GM21619 (cell line): ENCODE measurements at regions not wholly inside any gene's neighbourhood (a gene's known extent, or its start where the extent isn't known, plus 50 kb on each side); places are given as distances from the start of the nearest gene placed in this dataset.
"Not testable (repeated sequence)": the region's sequence is repeated elsewhere in the genome, so short reads cannot be mapped to it uniquely, and the experiment has no call there.

ENCODE experiments used
- ATAC-seq: cut with Tn5 transposase; IDR thresholded peaks from one replicate; pipeline ENCODE4 v1.9.1; 2021; ENCODE audit not compliant: unreplicated experiment

DNA sequence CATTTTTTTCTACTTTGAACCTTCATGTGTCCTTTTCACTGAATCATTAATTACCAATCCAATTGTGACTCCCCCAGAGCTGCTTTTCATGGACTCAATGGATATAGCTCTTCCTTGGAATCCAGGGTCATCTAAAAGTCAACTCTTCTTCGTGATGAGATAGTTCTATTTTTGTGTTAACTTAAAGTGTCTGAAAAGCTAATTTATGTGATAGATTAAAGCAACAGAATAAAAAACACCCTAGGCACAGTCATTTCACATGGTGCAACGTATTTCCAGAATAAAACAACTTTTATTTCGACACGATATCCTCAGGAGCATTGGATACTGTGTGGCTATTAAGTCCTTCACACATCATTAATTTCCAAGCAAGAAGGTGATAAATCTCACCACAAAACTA lies 250.6 kb upstream of the SPHKAP start:
- no peak for ATAC-seq

DNA sequence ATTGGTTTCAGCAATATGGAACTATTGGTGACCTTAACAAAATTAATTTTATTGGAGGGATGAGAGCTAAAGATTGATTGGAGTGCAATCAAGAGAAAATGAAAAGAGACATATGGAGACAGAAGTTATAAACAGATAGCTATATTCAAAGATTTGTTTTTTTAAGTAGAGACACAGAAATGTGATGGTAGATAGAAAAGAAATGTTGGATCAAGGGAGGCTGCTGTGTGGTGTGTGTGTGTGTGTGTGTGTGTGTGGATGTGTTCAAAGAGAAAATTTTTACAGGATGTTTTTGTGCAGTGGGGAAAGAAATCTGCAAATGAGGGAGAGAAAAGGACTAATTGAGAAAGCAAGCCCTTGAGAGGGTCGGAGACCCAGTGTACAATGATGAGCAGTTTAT lies 249.5 kb upstream of the SPHKAP start:
- ATAC-seq = no peak

DNA sequence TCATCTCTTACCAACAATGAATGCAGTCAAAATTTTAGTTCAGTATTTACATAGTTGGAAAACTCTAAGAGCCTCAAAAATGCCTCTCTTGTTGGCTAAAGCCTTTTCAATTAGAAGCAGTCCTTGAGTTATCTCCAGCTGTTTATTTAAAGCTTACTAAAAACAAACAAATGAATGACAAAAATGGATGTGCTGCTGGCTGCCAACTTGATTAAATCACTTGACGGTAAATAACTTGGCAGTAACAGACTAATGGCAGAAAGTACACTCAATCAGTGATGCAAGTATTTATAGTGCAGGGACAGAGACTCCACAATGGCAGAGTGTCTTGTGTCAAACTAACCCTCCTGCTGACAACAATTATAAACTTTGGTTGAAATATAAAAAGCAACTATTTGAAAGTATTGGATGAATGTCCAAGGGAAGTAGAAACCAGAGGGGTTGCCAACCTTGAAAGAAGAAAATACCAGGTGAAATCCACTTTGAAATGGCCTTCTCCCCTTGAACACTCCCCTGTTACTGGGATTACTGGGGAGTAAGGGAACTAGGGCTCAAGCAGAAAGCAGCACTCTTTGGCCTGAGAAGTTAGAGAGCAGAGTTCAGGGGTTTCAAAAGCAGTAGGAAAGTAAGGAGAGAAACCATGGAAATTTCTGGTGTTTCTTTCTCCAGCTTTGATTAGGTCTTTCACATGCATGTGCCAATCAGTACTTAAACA lies 245.2 kb upstream of the SPHKAP start:
- ATAC-seq = no peak

DNA sequence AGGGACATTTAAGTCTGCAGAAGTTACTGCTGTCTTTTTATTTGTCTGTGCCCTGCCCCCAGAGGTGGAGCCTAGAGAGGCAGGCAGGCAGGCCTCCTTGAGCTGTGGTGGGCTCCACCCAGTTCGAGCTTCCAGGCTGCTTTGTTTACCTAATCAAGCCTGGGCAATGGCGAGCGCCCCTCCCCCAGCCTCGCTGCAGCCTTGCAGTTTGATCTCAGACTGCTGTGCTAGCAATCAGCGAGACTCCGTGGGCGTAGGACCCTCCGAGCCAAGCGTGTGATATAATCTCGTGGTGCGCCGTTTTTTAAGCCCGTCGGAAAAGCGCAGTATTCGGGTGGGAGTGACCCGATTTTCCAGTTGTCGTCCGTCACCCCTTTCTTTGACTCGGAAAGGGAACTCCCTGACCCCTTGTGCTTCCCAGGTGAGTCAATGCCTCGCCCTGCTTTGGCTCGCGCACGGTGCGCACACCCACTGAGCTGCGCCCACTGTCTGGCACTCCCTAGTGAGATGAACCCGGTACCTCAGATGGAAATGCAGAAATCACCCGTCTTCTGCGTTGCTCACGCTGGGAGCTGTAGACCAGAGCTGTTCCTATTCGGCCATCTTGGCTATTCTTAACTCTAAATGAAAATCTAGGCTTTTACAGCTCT lies 244.0 kb upstream of the SPHKAP start:
- not testable (repeated sequence) for ATAC-seq

DNA sequence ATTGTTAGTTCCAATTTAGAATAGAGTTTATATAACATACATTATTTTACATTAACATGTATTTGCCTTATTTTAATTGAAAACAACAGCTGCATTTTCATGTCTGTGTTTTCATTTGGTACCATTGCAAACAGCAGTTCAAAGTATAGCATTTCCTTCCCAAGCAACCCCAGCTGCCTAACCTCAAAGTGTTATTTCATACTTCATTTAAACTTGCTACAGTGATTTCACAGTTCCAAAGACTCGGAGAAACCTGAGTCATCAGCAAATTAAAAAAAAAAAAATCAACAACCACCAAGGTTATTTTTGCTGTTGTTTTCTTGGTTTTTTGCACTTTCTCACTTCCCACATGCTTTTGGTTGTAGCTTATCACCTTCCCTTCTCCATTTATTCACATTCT lies 236.5 kb upstream of the SPHKAP start:
- no peak for ATAC-seq

DNA sequence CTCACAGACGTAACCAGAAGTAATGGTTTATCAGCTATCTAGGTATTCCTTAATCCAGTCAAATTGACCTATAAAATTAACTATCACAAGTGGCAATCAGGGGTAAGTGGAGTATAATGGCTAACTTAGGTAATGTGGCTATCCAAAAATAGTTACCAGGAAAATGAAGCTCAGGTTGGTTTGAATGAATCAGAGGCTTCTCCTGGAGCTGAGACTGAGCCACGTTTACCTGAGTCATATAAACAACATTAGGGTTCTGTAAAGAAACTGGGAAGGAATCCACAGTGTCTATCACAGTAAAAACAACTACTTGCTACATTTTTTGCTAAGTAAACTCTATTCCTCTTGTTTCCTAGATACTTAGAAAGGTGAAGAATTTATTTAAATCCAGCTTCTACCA lies 236.0 kb upstream of the SPHKAP start:
- no peak for ATAC-seq

DNA sequence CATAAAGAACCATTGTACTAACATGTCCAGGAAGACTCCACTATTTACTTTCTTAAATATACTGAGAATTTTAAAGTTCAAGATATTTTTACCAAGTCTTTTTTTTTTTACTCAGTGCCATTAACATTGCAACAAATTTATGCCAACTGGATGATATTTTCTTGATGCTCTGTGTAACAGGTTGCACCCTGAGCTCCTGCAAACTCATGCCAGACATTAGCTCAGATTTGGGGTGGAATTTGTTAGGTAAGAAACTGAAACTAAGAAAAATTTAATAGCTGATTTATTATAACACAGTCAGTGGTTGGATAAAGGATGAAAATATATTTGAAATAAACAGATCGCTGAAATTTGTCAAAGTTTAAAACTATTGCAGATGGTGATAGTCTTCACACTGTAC lies 228.6 kb upstream of the SPHKAP start:
- ATAC-seq = no peak

DNA sequence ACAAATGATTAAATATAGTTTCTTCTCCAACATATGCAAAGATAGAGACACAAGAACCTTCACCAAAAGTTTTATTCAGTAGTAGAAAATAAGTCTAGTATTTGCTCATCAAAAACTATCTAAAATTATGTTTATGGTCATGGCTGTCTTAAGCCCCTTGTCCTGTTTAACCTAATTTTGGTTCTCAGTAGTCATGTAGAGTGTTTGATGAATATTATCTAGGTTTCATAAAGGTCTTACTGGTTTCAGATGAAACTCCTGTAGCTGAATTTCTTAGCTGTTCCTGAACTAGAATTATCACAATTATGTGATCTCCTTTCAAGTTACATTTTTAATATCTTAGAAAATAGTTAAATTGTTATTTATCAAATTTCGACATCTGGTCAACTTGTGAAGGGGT lies 228.0 kb upstream of the SPHKAP start:
- no peak for ATAC-seq

DNA sequence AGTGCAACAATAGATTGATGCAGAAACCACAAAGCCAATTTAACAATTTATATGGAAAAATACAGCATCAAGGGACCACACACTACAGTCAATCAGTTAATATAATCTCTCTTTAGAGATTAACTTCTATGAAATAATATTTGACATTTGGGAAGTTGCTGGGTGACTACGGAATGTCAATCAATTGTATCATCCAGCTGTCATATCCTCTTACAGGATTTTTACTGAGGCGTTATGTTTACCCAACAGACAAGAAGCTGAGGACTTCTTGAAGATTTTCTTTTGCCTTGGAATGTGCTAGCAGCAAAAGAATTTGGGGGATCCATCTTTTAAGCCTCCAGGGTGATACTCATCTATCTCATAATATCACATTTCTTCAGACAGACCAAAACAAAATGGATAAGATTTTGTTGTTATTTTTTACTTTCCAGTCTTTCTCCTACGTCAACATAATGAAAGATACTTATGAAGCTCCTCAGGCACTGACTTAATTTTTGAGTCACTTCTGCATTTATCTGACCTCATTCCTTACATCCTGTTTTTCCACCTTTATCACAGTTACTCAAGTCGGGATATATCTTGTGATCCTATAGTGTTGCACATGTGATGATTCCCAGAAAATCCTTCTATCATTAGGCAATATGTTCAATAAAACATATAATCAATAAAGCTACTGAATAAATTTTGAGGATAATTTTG lies 227.2 kb upstream of the SPHKAP start:
- no peak for ATAC-seq

DNA sequence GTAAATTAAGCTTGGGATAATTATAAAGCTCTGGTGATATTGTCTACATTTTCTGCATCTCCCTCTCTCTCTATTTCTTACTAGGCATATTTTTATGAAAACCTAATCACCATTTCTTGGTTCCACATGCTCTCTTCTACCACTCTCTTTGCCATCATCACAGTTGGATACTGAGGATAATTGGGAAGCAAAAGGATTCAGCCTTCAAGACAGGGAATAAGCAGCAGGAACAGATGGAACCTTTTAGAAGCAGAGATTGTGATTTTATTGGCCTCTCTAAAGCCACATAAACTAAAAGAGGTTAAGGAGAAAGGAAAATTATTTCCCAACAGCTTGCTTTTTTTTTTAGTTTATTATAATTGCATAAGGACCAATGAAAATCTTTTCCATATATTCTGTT lies 226.3 kb upstream of the SPHKAP start:
- ATAC-seq = no peak

DNA sequence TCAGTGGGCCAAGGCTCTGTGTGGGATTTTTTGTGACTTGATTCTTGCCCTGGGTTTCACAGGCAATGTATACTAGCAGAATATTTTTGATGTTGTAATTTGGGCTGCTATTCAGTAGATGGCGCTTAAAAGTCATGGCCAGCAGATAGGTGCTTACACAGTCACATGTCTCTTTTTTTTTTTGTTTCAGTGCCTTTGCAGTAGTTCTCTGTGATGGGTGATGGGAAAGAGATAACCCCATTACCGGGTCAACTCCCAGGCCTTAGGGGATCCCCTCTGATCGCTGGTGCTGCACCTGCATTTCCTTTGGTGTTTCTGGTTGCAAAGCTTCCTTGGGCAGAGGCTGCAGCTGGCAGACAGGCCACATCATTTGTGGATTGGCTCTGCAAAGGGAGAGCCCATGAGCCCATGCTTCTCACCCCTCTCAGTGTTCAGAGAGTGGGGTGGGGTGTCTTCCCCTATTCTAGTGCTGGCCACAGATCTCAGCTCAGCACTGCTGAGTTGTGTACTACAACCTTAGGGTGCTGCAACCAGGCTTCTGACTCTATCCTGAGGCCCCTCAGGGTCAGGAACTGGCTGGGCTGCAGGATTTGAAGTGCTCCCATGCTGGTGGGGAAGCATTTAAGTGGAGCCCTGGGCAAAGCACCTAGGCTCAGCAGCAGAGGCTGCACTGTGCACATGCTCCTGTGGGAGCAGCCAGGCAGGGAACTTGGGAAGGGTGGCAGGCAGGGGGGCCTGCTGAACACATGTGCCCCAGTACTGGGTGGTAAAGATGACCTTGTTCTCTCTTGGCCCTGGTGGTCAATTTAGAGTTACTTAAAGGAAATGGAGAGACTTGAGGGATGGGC lies 219.8 kb upstream of the SPHKAP start:
- no peak for ATAC-seq

DNA sequence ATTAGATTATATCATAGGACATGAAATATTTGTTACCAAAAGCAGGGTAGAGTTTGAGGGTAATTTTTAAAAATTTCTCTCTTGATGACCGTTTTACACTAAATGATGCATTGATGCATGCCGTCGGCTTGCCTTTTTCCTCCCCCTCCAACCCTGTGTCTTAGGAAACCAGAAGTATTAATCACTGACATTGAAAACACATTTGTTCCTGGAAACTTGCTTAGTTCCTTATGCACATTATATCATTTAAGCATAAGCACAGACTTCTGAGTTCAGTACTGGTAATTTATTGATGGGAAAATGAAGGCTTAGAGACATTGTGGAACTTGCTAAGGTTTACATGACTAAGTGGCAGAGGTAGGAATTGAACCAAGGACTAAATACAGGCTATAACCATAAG lies 206.3 kb upstream of the SPHKAP start:
- ATAC-seq = no peak

DNA sequence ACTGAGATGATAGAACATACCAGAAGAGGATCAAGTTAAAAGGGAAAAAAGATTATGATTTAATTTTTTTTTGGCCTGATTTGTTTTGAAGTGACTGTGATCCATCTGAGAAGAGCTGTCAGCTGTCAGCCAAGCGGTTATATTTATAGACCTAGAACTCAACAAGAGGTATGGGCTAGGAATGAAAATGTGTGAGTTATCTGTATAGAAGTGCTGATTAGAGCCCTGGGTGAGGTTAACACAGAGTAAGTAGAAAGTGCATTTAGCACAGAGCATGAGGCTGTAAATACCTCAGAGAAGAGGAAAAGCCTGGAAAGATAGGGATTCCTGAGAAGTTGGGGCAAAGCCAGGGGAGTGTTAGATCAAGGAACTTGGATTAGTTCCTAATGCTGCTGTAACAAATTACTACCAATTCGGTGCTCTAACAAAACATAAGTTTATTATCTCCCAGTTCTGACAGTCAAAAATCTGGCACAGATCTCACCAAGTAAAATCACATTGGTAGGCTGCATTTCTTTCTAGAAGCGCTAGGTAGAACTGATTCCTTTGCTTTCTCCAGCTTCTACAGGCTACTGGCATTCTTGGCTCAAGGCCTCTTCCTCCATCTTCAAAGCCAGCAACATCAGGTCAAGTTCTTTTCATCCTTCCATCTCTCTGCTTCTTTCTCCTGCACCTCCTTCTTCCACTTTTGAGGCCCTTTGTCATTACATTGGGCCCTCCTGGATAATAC lies 197.4 kb upstream of the SPHKAP start:
- ATAC-seq = no peak

DNA sequence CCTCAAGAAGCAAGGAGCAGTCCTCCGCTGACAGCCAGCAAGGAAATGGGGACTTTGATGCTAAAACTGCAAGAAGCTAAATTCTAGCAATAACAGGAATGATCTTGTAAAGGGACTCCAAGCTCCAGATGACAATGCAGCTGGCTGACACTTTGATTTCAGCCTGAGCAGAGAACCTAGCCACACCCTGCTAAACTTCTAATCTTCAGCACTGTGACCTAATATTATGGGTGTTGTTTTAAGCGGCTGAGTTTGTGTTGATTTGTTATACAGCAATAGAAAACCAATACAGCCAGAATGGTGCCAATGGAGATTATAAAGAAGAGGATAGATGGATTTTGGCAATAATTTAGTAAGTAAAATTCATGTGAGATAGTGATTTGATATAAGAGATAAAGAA lies 196.7 kb upstream of the SPHKAP start:
- no peak for ATAC-seq

DNA sequence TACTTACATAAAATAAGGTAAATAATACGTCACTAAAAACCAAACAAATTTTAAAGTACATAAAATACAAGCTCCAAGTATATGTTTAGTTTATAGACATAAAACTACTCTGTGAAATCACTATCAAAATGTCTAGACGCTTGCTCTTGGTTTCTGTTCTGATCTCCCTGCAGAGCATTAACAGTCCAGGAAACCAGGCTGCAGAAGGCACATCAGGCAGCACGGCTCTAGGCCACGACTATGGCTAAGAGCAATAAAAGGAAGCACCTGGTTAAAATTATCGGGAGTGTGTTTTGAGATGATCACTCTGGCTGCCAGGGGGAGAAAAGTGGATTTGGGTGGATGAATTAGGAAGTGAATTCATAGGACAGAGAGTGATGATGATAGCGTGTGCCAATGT lies 196.0 kb upstream of the SPHKAP start:
- ATAC-seq = no peak

DNA sequence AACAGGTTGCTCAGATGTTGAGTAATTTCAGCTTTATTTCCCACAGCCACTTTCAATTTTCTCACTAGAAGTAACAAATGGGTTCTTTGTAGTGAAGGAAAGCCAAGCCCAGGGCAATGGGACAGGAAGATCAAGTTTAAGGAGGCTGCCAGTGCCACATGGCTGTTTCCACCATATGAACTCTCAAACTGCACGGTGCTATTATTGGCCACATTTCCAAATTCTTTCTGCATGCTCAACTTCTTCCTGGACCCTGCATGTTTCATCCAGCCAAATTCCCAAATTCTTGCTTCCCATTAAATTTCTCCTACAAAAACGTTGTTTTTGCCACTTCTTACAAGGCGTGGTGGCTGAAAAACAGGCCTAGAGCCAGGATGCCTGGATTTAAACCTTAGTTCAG lies 193.3 kb upstream of the SPHKAP start:
- no peak for ATAC-seq

DNA sequence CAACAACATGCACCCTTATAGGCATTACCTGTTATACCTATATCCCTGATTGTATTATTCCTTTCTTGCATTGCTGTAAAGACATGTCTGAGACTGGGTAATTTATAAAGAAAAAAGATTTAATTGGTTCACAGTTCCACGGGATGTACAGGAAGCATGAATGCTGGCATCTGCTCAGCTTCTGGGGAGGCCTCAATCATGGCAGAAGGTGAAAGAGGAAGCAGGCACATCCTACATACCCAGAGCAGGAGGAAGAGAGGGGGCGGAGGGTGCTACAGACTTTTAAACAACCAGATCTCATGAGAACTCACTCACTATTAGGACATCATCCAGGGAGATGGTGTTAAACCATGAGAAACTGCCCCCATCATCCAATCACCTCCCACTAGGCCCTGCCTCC lies 191.7 kb upstream of the SPHKAP start:
- ATAC-seq = no peak

DNA sequence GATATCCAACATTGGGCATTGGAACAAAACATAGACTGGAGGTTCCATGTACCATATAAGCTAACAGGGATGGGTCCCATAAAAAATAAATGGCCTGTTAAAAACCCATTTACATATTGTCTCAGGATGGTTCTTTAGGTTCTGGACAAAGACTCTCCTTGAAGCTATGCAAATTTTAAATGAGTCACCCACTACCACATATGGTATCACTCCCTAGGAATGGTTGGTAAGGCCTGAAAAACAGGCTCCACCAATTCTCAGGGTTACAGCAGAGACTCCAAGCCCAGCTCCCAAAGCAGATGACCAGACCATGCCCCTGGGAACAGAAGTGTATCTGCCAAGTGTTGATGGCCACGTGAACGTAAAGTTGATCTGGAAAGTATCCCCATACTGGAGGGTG lies 190.7 kb upstream of the SPHKAP start:
- no peak for ATAC-seq

DNA sequence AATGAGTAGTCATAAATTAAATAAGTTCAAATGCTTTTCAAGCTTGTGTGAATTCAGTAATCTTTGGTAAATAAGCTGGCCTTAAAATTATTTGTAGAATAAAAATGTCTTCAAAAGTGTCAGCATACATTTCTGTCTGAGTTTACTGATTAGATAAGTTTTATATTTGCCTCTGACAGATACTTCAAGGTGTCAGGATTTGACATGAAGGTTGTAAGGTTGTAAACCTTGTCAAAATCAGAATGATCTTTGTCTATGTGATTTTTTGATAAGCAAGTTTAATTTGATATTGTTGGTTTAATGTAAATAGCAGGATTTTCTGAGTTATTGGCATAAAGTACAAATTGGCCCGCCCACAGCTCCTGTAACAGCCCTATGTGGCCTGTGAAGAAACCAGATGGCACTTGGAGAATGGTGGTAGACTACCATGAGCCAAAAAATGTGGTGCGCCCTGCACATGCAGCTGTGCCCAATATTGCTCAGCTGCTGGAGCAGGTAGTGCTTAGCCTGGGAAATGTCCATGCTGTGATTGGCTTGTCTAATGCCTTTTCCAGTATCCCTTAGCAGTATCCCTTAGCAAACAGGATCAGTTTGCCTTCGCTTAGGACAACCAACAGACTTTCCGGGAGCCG lies 188.0 kb upstream of the SPHKAP start:
- ATAC-seq = no peak

DNA sequence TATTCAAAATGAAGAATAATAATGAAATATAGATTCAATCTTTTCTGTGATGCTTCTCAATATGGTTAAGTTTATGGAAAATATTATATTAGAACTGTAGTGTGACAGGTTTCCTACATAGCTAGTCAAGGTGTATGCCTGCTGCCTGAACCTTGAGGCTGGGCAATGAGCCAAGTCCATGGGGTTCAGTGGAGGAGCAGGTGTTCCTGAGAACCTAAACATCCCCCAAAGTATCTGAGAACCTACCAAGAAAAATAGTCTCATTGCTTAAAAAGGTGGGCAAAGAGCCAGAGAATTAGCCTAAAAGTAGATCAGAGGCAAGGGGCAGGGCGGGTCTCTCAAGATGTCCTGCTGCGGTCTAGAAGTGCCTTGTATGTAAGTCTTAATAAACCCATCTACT lies 185.9 kb upstream of the SPHKAP start:
- ATAC-seq = no peak
